GM21528 (cell line): ENCODE measurements at regions not wholly inside any gene's neighbourhood (a gene's known extent, or its start where the extent isn't known, plus 50 kb on each side); places are given as distances from the start of the nearest gene placed in this dataset.

Experiments used
- ATAC-seq: cut with Tn5 transposase; IDR thresholded peaks from one replicate; pipeline ENCODE4 v1.9.1; 2021; ENCODE audit warnings: mild to moderate bottlenecking, moderate library complexity; ENCODE audit not compliant: unreplicated experiment, low FRiP score

DNA sequence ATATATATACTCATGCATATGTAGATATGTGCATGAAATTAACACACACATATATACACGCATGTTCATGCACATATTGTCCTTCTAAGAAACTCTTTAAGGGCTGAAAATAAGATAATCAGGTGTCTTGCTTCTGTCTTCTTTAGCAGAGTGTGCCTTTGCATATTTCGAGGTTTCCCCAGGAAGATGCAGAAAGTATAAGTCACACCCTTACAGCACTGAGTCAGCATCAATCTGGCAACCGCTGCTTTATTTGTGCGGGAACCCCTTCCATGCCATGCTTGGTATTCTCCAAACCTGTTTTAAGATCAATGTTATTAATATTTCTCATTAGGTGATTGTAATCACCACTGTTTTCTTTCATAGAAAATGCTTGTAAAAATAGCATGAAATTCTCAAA, 557.9 kb downstream of the CAAP1 start:
- no peak for ATAC-seq

DNA sequence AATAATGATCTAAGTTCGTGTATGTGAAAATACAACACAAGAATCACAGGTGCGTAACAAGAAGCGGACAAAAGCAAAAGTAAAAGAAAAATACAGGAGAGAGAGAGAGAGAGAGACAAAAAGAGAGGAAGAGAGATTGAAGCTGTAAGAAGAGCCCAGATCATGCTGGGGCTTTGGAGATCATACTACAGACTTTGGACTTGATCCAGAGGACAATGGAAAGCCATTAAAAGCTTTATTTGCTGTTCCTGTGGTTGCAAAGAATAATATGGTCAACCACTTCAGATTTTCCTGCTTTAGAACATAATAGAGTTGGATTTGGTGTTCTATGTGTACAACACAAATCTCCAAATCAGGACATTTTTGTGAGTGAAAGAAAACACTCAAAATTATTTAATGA, 561.4 kb downstream of the CAAP1 start:
- ATAC-seq, result no peak

DNA sequence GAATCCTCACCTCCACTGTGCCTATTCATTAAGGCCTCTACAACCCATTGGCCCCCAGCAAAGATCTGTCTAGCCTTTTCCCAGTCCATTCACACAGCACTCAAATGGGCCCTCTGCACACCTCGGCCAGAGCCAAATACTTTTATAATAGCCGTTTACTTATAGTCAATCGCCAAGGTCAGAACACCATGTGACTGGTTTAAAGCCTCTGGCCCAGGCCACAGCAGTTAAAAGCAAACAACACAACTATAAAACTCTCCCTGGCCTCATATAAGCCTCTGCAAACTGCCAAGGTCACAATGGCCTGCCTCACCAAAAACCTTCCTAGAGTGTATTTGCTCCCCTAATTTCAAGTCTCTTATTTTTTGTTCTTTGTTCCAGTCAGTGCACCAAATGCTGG, 562.6 kb downstream of the CAAP1 start:
- ATAC-seq, result no peak

- ATAC-seq, result no peak
Measured at GRCh38 chr9:26326563-26326962, 566.0 kb downstream of the CAAP1 start.

DNA sequence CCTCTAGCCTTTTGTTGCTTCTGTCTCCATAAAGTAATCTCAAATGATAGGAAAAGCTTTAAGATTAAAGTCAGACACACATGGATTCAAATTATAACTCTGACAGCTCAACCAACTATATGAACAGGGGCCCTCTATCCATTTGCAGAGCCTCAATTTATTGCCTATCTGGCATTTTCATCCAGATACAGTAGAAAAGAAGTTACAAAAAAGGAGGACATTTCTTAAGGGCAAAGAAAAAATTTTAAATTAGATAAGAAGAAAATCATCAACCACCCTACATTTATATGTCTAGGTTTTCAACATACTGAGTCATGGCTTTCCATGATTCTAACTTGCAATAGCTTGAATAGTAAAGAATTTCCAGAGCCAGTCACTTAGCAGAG, 567.2 kb downstream of the CAAP1 start:
- no peak for ATAC-seq

DNA sequence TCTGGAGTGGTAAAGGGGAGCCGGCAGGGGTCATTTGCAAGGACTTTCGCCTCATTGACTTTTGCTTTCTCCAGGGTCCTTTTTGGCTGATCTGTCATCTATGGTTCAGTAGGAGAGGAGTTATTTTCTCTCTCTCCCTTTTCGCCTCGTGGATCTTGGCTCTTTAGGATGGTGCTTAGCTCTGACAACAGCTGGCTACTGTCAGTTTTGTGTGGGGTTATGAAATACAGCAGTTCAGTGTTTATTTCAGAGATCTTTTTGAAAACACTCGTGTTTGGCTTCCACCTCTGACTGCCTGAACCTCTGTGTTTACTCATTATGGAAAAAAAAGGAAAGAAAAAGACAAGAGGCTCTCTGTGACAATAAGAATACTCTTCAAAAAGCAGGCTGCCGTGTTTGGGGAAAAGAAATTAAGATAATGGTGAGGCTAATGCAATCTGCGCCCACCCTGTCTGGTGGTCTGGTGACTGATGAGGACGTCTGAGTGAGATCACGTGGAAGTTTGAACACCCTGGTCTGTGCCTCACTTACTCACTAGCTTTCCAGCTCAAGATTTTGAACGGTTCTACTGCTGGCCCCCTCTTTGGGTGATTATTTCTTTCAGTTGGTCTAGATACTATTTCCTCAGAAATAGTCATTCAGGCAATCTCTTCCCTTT, 567.7 kb downstream of the CAAP1 start:
- ATAC-seq, result no peak

GRCh38 chr9:26321935-26322334, 570.7 kb downstream of the CAAP1 start:
- ATAC-seq, result no peak

- no peak for ATAC-seq
Measured at GRCh38 chr9:26319859-26320258, 572.7 kb downstream of the CAAP1 start.

GRCh38 chr9:26313108-26313507, 579.5 kb downstream of the CAAP1 start:
- no peak for ATAC-seq

DNA sequence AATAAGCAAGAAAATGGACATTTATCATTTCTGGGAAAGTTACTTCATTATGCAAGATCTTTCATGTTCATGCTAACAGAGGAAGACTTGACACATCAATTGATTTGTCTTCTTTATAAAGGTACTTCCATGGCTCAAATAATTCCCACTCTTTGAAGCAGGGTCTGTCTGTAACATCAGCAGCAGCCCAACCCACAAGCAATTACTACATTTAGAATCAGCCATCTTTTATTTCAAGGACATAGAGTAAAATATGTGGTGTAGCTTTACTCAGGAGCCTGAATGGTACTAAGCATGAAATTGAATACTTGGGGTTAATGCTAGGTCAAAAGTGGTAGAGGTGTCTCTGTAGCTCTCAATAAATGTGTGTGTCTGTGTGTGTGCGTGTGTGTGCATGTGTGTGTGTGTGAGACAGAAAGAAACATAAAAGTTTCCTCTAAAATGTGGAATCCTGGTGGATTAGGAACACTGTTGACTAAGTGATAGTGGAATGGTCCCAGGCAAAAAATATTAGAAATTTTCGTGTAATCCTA, 581.1 kb downstream of the CAAP1 start:
- ATAC-seq, result no peak

GRCh38 chr9:26310294-26310693, 582.3 kb downstream of the CAAP1 start:
- no peak for ATAC-seq

GRCh38 chr9:26308328-26308727, 584.3 kb downstream of the CAAP1 start:
- no peak for ATAC-seq

DNA sequence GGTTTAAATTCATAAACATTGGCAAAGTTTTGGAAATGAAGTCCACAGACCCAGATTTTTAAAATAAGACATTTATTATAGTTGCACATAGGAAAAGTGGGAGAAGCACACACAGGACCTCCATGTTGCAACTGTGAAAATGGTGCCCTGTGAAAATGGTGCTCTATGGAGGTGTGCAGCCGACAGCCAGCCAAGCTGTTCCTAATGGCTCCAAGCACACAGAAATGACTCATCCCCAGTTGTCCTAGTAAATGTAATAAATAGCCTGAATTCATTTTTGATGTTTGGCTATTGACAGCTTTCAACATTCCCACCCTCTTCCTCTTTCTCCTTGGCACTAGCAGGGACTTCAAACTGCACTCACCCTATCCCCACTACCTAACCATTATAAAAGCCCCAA, 590.9 kb downstream of the CAAP1 start:
- no peak for ATAC-seq

- ATAC-seq, result no peak
Measured at GRCh38 chr9:26301046-26301445, 591.6 kb downstream of the CAAP1 start.

- ATAC-seq, result no peak
Measured at GRCh38 chr9:26296910-26297572, 595.6 kb downstream of the CAAP1 start.

DNA sequence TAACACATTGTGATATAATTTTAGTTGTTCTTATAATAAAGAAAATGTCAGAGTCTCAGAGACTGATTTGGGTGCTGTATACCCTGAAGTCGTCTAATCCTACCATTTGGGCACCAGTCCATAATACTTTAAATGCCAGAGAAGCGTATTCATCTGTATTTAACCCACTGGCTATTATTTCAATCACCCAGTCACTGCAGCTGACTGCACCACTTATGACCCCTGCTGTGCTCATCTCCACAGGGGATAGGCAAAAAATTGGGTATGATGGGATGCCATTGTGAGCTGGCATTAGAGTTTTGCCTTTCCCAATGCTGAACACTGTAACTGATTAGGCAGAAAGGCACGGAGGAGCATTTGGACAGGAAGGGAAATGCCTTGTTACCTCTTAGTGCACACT, 599.7 kb downstream of the CAAP1 start:
- ATAC-seq, result no peak

DNA sequence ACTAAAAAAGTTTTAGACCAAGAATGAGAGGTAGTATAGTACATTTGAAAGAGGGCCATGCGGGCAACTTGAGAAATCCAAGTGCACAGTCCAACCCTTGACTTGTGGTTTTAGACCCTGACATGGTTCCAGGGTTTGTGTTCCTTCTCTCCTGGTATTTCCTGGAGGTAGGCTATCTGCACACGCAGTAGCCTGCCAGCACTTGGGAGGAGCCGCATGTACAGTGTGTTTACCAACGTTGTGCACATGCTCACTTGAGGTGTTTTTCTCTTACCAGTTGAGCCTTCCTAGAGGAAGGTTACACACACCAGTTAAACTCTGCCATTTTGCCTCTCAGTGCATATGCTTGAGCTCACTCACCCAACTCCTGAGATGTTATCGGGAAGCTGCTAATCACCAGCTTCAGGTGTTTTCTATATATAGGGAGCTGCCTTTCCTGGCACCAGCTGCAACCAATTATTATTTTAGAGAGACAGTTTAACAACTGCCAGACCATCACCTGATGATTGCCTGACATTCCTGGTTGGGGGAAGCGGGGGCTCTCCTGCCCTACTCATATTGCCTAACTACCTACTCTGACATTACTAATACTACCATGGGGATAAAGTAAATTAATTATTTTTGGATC, 593.4 kb upstream of the TUSC1 start:
- no peak for ATAC-seq

DNA sequence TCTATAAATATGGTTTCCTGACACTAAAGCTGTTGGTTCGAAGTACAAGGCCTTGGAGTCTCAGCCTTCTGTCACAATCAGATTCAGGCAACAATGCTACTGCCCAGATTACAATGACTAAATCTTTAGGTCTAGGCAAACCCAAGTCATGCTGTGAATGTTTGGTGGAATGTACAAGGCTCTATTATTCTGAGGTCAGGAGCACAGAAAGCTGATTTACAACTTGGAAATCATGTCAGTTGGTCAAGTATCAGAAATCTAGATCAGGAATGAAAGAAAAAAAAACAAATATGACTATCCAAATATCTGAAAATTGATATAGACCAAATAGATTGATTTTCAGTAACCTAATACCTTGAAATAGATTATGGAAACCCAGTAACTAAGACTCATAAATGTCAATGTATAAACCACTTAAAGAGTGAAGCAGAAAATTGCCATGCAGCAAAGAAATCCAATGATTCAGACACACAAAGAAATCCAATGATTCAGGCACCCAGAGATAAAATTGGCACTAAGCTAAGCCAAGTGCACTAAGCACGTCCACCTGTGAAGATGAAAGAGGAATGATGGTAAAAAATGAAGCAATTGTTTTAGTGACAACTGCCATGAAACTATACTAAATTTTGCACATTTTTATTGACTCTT, 588.0 kb upstream of the TUSC1 start:
- no peak for ATAC-seq

DNA sequence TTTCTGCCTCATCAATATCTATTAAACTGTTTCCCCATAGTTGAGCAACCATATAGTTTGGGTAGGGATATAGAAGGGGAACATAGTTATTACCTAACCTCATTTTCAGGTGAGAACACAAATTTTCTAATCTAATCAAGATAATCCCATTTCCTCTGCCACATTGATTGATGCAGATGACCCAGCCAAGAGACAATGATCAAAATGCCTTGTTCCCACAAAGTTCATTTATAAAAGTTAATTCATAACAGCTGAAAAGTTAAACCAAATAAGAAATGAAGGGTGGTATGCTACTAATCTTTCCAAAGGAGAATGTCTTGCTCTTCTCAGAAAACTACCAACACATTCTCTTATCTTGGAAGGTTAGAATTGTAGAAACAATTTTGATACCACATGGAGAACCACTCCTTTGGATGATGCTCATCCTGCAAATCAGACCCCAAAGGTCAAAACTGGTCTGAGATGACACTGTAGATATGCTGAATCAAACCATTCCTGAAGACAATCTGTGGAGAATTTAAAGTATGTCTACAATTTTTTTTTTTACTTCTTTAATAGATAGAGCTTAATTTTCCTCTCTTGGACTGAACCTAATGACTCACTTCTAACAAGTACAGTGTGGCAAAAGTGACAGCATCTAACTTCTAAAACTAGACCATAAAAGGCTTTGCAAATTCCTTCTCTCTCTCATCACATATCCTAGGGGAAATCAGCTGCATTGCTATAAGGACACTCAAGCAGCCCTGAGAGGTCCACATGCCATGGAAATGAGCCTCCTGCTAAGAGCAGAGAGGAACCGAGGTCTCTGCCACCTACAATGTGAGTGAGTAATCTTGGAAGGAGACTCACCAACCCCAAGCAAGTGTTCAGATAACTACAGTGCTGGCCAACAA, 586.7 kb upstream of the TUSC1 start:
- ATAC-seq, result no peak

DNA sequence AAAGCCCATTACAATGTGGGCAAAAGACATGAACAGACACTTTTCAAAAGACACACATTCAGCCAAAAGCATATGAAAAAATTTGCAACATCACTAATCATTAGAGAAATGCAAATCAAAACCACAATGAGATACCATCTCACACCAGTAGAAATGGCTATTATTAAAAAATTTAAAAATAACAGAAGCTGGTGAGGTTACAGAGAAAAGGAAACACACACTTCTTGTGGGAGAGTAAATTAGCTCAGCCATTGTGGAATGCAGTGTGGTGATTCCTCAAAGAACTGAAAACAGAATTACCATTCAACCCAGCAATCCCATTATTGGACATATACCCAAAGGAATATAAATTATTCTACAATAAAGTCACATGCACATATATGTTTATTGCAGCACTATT, 585.2 kb upstream of the TUSC1 start:
- ATAC-seq, result no peak
